Effector memory CD4-positive, alpha-beta T cell (primary cell): ENCODE measurements at regions not wholly inside any gene's neighbourhood (a gene's known extent, or its start where the extent isn't known, plus 50 kb on each side); places are given as distances from the start of the nearest gene placed in this dataset.

ENCODE experiments used
- DNase-seq, 3 donors: peaks; one replicate each; pipeline ENCODE4 v3.0.0-alpha.2; 2020
- H3K27ac ChIP-seq: 2 replicates; pipeline ENCODE4 v1.7.0; 2013; ENCODE audit warnings: mild to moderate bottlenecking, low read length, moderate library complexity; ENCODE audit not compliant: insufficient read depth, poor library complexity, severe bottlenecking
- H3K27me3 ChIP-seq: replicated peaks from 2 replicates; pipeline ENCODE4 v1.7.0; 2013; ENCODE audit warnings: mild to moderate bottlenecking, low read length; ENCODE audit not compliant: insufficient read depth, control insufficient read depth, poor library complexity, severe bottlenecking
- H3K36me3 ChIP-seq: 2 replicates; pipeline ENCODE4 v1.7.0; 2013; ENCODE audit warnings: mild to moderate bottlenecking, low read length, moderate library complexity; ENCODE audit not compliant: control insufficient read depth, insufficient read depth
- H3K4me1 ChIP-seq: 2 replicates; pipeline ENCODE4 v1.7.0; 2013; ENCODE audit warnings: low read length, mild to moderate bottlenecking; ENCODE audit not compliant: control insufficient read depth, insufficient read depth, poor library complexity, severe bottlenecking
- H3K4me3 ChIP-seq: 2 replicates; pipeline ENCODE4 v1.7.0; 2013; ENCODE audit warnings: low read length, low read depth, mild to moderate bottlenecking; ENCODE audit not compliant: insufficient read depth, poor library complexity, severe bottlenecking
- H3K9me3 ChIP-seq: 2 replicates; pipeline ENCODE4 v1.7.0; 2013; ENCODE audit warnings: mild to moderate bottlenecking, low read length, moderate library complexity; ENCODE audit not compliant: control insufficient read depth

- H3K27ac ChIP-seq, result no peak overlapping the region
- DNase-seq, result no peak
- H3K4me3 ChIP-seq, result no peak overlapping the region
- no peaks in the 10 kb centered on the region for H3K9me3 ChIP-seq
- H3K4me1 ChIP-seq, result no peaks in the 10 kb centered on the region
- H3K27me3 ChIP-seq, result no peaks in the 10 kb centered on the region
- H3K36me3 ChIP-seq, result no peaks in the 10 kb centered on the region
Observed at GRCh38 chr1:187626056-187626455, 797.3 kb downstream of the PLA2G4A start.

DNA sequence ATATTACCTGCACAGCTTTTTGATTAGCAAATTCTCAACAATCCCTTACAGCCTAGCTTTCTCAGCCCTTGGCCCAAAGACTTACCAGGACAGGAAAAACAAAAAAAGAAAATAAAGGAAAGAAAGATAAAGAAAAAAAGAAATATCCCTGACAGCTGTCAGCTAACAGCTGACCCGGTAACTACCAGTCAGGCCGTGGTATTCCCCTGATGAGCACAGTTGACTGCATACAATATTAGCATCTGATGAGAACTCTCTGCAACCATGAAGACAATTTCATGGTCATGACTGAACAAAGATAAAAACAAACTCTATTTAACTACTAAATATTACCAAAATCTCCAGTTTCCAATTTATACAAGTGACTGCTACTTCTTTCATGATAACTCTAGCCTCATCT is 798.8 kb downstream of the PLA2G4A start:
- H3K4me1 ChIP-seq, result no peaks in the 10 kb centered on the region
- no peaks in the 10 kb centered on the region for H3K9me3 ChIP-seq
- H3K27ac ChIP-seq, result no peak overlapping the region
- DNase-seq, result no peak
- no peak overlapping the region for H3K4me3 ChIP-seq
- H3K27me3 ChIP-seq, result no peaks in the 10 kb centered on the region
- H3K36me3 ChIP-seq, result no peaks in the 10 kb centered on the region

DNA sequence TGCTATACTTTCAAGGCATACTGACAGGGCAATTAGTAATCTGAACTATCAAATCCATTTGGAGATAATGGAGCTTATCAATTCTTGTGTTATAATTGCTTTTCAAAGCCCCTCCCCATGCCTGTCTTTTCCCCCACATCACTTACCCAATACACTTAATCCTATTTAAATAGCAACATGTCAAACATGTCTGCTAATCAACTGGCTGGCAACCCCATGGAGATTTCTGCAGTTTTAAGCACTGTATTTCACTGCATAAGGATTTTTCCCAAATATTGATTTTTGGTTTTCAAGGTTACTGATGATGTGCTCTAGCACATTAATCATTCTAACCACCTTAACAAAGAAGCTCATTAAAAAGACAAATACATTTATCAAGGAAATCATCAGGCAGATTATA is 800.3 kb downstream of the PLA2G4A start:
- Histone ChIP-seq H3K27ac (no peak overlapping the region), H3K27me3 (no peaks in the 10 kb centered on the region)

DNA sequence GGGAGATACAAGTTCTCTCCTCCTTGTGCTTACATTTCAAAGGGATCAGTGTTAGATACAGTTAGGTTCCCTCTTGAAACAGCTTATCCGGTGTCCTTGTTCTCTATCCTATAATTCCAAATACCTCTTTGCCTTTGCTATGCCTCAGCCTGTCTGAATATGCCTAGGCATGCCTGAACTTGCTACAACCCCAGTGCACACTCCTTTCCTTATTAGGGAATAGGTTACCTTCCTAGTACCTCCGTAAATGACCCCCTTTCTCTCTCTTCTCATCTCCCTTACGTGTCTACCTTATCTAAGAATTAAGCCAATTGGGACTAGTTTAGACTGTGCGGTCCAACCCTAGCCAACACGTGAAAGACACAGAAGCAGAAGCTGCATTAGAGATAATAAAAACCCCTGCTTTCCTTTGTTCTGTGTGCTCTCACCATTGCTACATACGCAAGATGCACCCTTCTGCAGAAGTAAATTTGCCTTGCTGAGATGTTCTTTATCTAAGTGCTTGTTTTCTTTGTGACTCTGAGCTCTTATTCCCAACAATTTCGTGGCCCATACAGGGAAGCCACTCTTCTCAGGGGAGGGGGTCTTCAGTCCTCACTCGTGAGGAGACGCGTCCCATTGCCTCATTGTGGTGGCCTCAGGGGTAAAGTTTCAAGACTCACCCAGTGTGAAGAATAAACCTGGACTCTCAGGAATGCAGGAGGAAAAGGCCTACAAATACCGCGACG is 802.1 kb downstream of the PLA2G4A start:
- H3K27ac ChIP-seq, result no peak overlapping the region
- H3K4me3 ChIP-seq, result no peak overlapping the region
- H3K36me3 ChIP-seq, result no peaks in the 10 kb centered on the region
- no peaks in the 10 kb centered on the region for H3K4me1 ChIP-seq
- no peak for DNase-seq
- H3K9me3 ChIP-seq, result no peaks in the 10 kb centered on the region
- H3K27me3 ChIP-seq, result no peaks in the 10 kb centered on the region

More for the DNA sequence above, 800.3 kb downstream of the PLA2G4A start:
- H3K9me3 ChIP-seq, result no peaks in the 10 kb centered on the region
- no peaks in the 10 kb centered on the region for H3K36me3 ChIP-seq
- no peaks in the 10 kb centered on the region for H3K4me1 ChIP-seq
- DNase-seq, result no peak
- no peak overlapping the region for H3K4me3 ChIP-seq

DNA sequence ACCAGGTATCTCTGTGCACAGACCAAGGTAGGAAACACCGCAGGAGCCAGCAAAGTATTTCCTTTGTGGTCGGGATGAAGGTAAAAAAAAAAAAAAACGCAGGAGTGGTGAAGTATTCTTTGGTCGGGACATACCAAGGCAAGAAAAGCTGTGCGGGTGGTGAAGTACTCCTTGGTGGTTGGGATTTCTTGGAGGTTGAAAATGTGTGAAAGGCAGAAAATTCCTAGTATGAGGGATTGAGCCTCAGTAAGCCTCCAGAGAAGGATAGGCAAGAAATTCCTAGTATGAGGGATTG is 802.6 kb downstream of the PLA2G4A start:
- H3K9me3 ChIP-seq, result no peaks in the 10 kb centered on the region
- no peaks in the 10 kb centered on the region for H3K27me3 ChIP-seq
- H3K36me3 ChIP-seq, result no peaks in the 10 kb centered on the region
- DNase-seq, result no peak
- no peaks in the 10 kb centered on the region for H3K4me1 ChIP-seq
- H3K27ac ChIP-seq, result no peak overlapping the region
- no peak overlapping the region for H3K4me3 ChIP-seq

- Histone ChIP-seq H3K4me1 (no peaks in the 10 kb centered on the region), H3K4me3 (no peak overlapping the region), H3K9me3 (no peaks in the 10 kb centered on the region), H3K27ac (no peak overlapping the region), H3K36me3 (no peaks in the 10 kb centered on the region), H3K27me3 (no peaks in the 10 kb centered on the region)
- no peak for DNase-seq
Observed at GRCh38 chr1:187631984-187632383, 803.2 kb downstream of the PLA2G4A start.

DNA sequence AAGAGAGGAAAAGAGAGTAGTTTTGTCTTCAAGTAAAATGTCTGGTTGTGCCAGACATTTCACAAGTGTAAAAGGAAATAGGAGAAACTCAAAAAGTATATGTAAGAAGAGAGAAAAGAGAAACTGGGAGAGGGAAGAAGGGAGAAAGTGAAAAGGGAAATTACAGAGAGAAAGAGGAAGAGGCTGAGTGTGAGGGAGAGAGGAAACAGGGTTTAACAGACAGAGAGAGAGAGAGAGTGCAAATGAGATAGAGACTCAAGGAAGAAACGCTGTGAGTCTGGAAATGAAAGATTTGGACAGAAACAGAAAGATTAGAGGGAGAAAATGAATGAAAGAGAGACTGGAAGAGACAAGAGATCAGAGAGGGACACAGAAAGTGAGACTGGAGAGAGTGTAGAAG is 806.2 kb downstream of the PLA2G4A start:
- no peaks in the 10 kb centered on the region for H3K36me3 ChIP-seq
- no peak overlapping the region for H3K4me3 ChIP-seq
- H3K9me3 ChIP-seq, result peaks cover 3% of the 10 kb centered on the region
- H3K27me3 ChIP-seq, result no peaks in the 10 kb centered on the region
- no peaks in the 10 kb centered on the region for H3K4me1 ChIP-seq
- no peak overlapping the region for H3K27ac ChIP-seq
- DNase-seq, result no peak

DNA sequence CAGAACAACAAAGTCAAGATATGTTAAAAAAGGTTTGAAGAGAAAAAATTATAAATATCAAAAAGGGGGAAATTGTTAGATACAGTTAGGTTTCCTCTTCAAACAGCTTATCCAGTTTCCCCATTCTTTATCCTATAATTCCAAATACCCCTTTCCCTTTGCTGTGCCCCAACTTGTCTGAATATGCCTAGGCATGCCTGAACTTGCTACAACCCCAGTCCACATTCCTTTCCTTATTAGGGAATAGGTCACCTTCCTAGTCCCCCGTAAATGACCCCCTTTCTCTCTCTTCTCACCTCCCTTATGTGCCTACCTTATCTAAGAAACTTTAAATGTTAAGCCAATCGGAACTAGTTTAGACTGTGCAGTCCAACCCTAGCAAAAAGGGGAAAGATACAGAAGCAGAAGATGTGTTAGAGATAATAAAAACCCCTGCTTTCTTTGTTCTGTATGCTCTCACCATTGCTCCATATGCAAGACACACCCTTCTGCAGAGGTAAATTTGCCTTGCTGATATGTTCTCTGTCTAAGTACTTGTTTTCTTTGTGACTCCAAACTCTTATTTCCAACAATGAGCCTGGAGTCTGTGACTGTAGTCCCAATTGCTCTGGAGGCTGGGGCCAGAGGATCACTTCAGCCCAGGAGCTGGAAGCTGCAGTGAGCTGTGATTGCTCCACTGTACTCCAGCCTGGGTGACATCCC is 810.1 kb downstream of the PLA2G4A start:
- Histone ChIP-seq H3K27me3 (no peaks in the 10 kb centered on the region), H3K4me1 (no peaks in the 10 kb centered on the region), H3K9me3 (peaks cover 3% of the 10 kb centered on the region), H3K27ac (no peak overlapping the region), H3K36me3 (no peaks in the 10 kb centered on the region), H3K4me3 (no peak overlapping the region)
- no peak for DNase-seq

GRCh38 chr1:187641015-187641414 is 812.3 kb downstream of the PLA2G4A start:
- DNase-seq, result no peak
- peaks cover 3% of the 10 kb centered on the region for H3K9me3 ChIP-seq
- no peaks in the 10 kb centered on the region for H3K4me1 ChIP-seq
- H3K4me3 ChIP-seq, result no peak overlapping the region
- H3K27ac ChIP-seq, result no peak overlapping the region
- no peaks in the 10 kb centered on the region for H3K36me3 ChIP-seq
- no peaks in the 10 kb centered on the region for H3K27me3 ChIP-seq

GRCh38 chr1:187641463-187641862 is 812.7 kb downstream of the PLA2G4A start:
- Histone ChIP-seq H3K4me1 (no peaks in the 10 kb centered on the region), H3K36me3 (no peaks in the 10 kb centered on the region), H3K9me3 (peaks cover 3% of the 10 kb centered on the region), H3K27ac (no peak overlapping the region), H3K4me3 (no peak overlapping the region), H3K27me3 (no peaks in the 10 kb centered on the region)
- no peak for DNase-seq
